Lung (tissue), 11 donors: ENCODE measurements at regions not wholly inside any gene's neighbourhood (a gene's known extent, or its start where the extent isn't known, plus 50 kb on each side); places are given as distances from the start of the nearest gene placed in this dataset.

Experiments
- ATAC-seq: fragments of 200-7000 bp; cut with Tn5 transposase; one replicate; pipeline ENCODE4 v1.9.1; 2020; ENCODE audit warnings: moderate number of reproducible peaks; ENCODE audit not compliant: insufficient read depth, low FRiP score
- DNase-seq, 3 donors: peaks; one replicate each; pipeline ENCODE4 v3.0.0-alpha.2; 2013 to 2017
- H3K27ac ChIP-seq, 2 donors: one replicate each; pipeline ENCODE4 v1.5.1; 2013; ENCODE audit warnings: mild to moderate bottlenecking in 2 of 2, moderate library complexity in 2 of 2, control low read depth in 1 of 2, inconsistent platforms in 1 of 2, low read depth in 1 of 2, low read length in 1 of 2
- H3K27me3 ChIP-seq, 3 donors: one replicate each; pipeline ENCODE4 v1.5.1; 2013; ENCODE audit warnings: low read length in 2 of 3; ENCODE audit not compliant: control insufficient read depth in 3 of 3, insufficient read depth in 3 of 3
- H3K36me3 ChIP-seq, 4 donors: one replicate each; pipeline ENCODE4 v1.5.1; 2013; ENCODE audit warnings: low read length in 4 of 4, mild to moderate bottlenecking in 1 of 4, moderate library complexity in 1 of 4; ENCODE audit not compliant: control insufficient read depth in 4 of 4, insufficient read depth in 4 of 4
- H3K4me1 ChIP-seq, 5 donors: one replicate each; pipeline ENCODE4 v1.5.1; 2013; ENCODE audit warnings: low read length in 5 of 5, mild to moderate bottlenecking in 2 of 5, moderate library complexity in 1 of 5; ENCODE audit not compliant: control insufficient read depth in 5 of 5, insufficient read depth in 5 of 5
- H3K4me3 ChIP-seq: one replicate; pipeline ENCODE4 v1.5.1; 2013; ENCODE audit warnings: mild to moderate bottlenecking, control low read depth, moderate library complexity
- H3K9ac ChIP-seq, 2 donors: one replicate each; pipeline ENCODE4 v1.5.1; 2013; ENCODE audit warnings: low read length in 2 of 2, control low read depth in 1 of 2; ENCODE audit not compliant: insufficient read depth in 1 of 2
- H3K9me3 ChIP-seq, 4 donors: one replicate each; pipeline ENCODE4 v1.5.1; 2013; ENCODE audit warnings: low read length in 3 of 4, mild to moderate bottlenecking in 1 of 4, moderate library complexity in 1 of 4; ENCODE audit not compliant: control insufficient read depth in 4 of 4, insufficient read depth in 3 of 4
- WGBS, 2 donors: extraction: QIAGEN DNeasy Blood & Tissue Kit; methylation state at CpG; one replicate each; pipeline ENCODE4 v1.1.7; 2013; 5-methylcytosine and 5-hydroxymethylcytosine counted together
- TF ChIP-seq, protein P1 (sequence below): IDR thresholded peaks from 2 replicates; pipeline ENCODE4 v1.5.1; 2012; ENCODE audit warnings: mild to moderate bottlenecking; ENCODE audit errors: control extremely low read depth, extremely low read depth
- donor health status: control.
- donor health status: control.
- donor health status: Bipolar disorder and iron deficiency.
- donor health status: healthy.
- donor health status: DM: yes; HTN: yes; CAD: no.

DNA sequence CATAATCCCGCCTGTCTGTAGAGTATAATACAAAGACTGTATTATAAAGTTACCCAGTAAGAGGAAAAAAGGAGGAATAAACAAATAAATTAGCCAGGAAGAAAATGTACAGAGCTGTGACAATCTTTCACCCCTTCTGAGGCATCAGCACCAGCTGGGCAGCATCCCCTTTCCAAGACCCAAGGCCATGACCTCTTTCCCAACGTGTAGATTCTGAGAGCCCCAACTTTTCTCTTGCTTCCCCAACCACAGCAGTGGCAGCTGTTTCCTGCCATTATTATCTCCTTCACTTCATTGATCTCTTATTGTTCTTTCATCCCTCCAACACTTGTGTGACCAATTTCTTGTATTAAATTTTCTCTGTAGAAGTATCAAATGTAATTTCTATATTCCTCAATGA is 101.6 kb downstream of the BBS10 start:
- Histone ChIP-seq H3K36me3 (no peaks in the 10 kb centered on the region), H3K4me1 (peaks cover 0 to 15% (median 0%) of the 10 kb centered on the region in 5 donors), H3K27me3 (no peaks in the 10 kb centered on the region), H3K9ac (no peak overlapping the region), H3K27ac (no peak overlapping the region), H3K4me3 (no peak overlapping the region), H3K9me3 (no peaks in the 10 kb centered on the region)
- WGBS, 2 donors = 56 to 64% methylated on average over 2 of the region's 2 CpGs
- TF ChIP-seq, protein P1, sequence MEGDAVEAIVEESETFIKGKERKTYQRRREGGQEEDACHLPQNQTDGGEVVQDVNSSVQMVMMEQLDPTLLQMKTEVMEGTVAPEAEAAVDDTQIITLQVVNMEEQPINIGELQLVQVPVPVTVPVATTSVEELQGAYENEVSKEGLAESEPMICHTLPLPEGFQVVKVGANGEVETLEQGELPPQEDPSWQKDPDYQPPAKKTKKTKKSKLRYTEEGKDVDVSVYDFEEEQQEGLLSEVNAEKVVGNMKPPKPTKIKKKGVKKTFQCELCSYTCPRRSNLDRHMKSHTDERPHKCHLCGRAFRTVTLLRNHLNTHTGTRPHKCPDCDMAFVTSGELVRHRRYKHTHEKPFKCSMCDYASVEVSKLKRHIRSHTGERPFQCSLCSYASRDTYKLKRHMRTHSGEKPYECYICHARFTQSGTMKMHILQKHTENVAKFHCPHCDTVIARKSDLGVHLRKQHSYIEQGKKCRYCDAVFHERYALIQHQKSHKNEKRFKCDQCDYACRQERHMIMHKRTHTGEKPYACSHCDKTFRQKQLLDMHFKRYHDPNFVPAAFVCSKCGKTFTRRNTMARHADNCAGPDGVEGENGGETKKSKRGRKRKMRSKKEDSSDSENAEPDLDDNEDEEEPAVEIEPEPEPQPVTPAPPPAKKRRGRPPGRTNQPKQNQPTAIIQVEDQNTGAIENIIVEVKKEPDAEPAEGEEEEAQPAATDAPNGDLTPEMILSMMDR = no peak
- DNase-seq = peak in 2 of 3 donors; percentile 32 to 58
- no peak for ATAC-seq

DNA sequence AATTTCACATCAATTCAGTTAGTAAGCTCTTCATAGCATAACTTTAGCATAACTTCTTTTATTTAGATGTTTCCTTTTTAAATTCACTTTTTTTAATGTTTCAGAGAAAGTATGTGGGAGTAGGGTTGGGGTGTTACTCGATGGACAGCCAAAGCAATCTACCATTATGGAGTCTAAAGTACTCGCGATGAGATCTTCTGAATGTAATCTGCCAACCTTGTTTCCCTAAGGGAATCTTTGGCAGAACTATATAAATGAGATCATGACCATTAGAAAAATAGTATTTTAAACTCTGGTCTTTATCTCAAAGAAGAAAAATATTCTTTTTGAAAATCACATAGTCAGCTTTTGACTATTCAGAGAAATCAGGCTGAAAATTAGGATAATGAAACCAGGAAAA is 103.9 kb downstream of the BBS10 start:
- Histone ChIP-seq H3K36me3 (no peaks in the 10 kb centered on the region), H3K4me1 (peaks cover 0 to 15% (median 0%) of the 10 kb centered on the region in 5 donors), H3K9me3 (no peaks in the 10 kb centered on the region), H3K9ac (no peak overlapping the region), H3K4me3 (no peak overlapping the region), H3K27ac (no peak overlapping the region), H3K27me3 (no peaks in the 10 kb centered on the region)
- 83 to 94% methylated on average over 3 of the region's 3 CpGs for WGBS, 2 donors
- no peak for DNase-seq
- no peak for ATAC-seq
- TF ChIP-seq, protein P1 = no peak

DNA sequence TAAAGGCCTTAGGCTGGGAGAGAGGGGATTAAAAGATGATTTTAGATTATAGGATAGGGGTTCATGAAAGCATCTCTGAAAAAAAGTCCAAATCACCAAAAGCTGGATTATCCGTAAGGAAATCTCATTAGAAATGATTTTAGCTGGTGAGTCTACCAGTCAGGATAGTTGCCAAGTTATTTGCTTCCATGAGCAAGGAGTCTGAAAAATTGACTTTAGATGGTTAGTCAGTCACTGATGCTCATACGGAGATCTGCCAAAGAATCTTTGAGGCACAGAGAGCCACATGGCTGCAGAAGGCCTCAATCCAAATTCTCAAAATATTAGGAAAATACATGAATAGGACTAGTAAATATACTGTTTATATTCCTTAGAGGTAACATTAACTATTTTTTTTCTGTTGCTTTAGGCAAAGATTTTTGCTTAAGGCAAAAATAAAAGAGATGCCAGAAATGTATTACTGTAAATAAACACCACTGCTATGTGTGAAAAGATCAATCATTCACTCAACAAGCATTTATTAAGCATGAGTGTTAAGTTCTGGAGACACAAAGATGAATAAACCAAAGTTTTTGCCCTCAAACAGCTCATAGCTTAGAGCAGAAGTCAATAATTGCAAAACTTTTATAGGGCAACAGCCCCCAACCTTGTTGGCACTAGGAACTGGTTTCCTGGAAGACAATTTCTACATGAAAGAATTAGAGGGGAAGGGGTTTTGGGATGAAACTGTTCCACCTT is 105.2 kb downstream of the BBS10 start:
- Histone ChIP-seq H3K9me3 (no peaks in the 10 kb centered on the region), H3K27ac (no peak overlapping the region), H3K4me3 (no peak overlapping the region), H3K4me1 (peaks cover 0 to 15% (median 0%) of the 10 kb centered on the region in 5 donors), H3K36me3 (no peaks in the 10 kb centered on the region), H3K27me3 (no peaks in the 10 kb centered on the region), H3K9ac (no peak overlapping the region)
- TF ChIP-seq, protein P1 = no peak
- WGBS, 2 donors = 83 to 93% methylated on average over 2 of the region's 2 CpGs
- DNase-seq (no peak), ATAC-seq (no peak)

DNA sequence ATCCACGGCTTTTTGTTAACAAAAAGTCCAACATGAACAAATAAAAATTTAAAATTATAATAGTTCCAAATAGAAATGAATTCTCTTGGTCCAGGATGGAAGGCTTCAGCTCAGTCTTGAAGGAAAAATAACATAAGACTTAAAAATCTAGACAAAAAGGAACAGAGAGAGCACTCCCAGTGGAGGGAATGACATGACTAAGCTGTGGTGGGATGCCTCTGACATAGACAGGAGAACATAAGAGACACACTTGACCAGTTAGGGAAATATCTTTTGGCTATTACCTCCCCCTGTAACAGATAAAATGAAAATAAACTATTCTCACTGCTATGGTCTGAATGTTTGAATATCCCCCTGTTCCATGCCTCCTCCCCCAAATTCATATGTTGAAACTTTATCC is 106.8 kb downstream of the BBS10 start:
- Histone ChIP-seq H3K27me3 (no peaks in the 10 kb centered on the region), H3K9me3 (no peaks in the 10 kb centered on the region), H3K4me3 (no peak overlapping the region), H3K9ac (no peak overlapping the region), H3K4me1 (peaks cover 0 to 3% (median 0%) of the 10 kb centered on the region in 5 donors), H3K27ac (no peak overlapping the region), H3K36me3 (no peaks in the 10 kb centered on the region)
- TF ChIP-seq, protein P1 = no peak
- ATAC-seq (no peak), DNase-seq (no peak)
- WGBS, 2 donors = 96% methylated on average over 1 of the region's 1 CpG
